PC-9 (cell line): ENCODE measurements at regions not wholly inside any gene's neighbourhood (a gene's known extent, or its start where the extent isn't known, plus 50 kb on each side); places are given as distances from the start of the nearest gene placed in this dataset.

Experiments used
- EZH2 ChIP-seq: fragments of 200-600 bp; sonication (generic); IDR thresholded peaks from 2 replicates; pipeline ENCODE4 v1.8.0; 2017; ENCODE audit warnings: antibody characterized with exemption, low read depth
- TF ChIP-seq, protein P1 (sequence below): fragments of 200-600 bp; sonication (generic); conservative IDR thresholded peaks from 2 replicates; pipeline ENCODE4 v1.6.1; 2017; ENCODE audit warnings: mixed run types, antibody characterized with exemption, mild to moderate bottlenecking, moderate library complexity

DNA sequence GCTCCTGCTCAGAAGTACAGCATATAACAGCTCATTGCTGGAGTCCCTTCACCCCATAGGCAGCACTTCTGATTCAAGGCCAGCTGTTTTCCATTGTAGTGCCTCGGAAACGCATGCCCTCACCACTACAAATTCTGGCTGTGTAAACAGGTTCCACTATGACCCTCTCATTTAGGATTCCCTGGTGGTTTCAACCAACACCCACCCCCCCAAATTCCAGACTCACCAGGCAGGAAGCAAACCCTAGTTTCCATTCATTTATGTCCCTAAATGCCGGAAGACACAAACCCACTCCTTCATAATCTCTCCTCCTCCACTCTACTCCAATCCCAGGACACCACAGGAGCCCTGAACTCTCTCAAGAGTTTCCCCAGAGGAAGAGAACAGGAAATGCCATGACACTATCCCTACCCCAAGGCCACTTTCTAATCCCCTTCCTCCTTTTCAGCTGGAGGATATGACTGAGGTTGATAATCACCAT, 75.9 kb upstream of the TMPO start:
- TF ChIP-seq, protein P1, sequence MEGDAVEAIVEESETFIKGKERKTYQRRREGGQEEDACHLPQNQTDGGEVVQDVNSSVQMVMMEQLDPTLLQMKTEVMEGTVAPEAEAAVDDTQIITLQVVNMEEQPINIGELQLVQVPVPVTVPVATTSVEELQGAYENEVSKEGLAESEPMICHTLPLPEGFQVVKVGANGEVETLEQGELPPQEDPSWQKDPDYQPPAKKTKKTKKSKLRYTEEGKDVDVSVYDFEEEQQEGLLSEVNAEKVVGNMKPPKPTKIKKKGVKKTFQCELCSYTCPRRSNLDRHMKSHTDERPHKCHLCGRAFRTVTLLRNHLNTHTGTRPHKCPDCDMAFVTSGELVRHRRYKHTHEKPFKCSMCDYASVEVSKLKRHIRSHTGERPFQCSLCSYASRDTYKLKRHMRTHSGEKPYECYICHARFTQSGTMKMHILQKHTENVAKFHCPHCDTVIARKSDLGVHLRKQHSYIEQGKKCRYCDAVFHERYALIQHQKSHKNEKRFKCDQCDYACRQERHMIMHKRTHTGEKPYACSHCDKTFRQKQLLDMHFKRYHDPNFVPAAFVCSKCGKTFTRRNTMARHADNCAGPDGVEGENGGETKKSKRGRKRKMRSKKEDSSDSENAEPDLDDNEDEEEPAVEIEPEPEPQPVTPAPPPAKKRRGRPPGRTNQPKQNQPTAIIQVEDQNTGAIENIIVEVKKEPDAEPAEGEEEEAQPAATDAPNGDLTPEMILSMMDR: no peak
- TF ChIP-seq EZH2: no peak
